ENCODE measurements at regions not wholly inside any gene's neighbourhood (a gene's known extent, or its start where the extent isn't known, plus 50 kb on each side); places are given as distances from the start of the nearest gene placed in this dataset.

GRCh38 chr14:101665478-101666078 is 95.9 kb upstream of the PPP2R5C start:
- Histone ChIP-seq H3K23ac (ENCODE audit: insufficient read length) (no peak overlapping the region), H3K4me1 (replicated peaks in 1 of 4; ENCODE audit: control insufficient read depth in 3 of 4, insufficient read depth in 4 of 4, low read length in 3 of 4) (no peaks in the 10 kb centered on the region), H2BK20ac (ENCODE audit: low read length) (no peak overlapping the region), H2BK15ac (ENCODE audit: low read length) (no peak overlapping the region), H3K4me3 (ENCODE audit: extremely low read depth in 1 of 4, insufficient read depth in 2 of 4, low read depth in 3 of 4, low read length in 4 of 4) (no peak overlapping the region), H4K91ac (replicated peaks; ENCODE audit: insufficient read length, low read length) (no peak overlapping the region), H3K4me2 (ENCODE audit: insufficient read depth in 1 of 2, low read depth in 2 of 2, low read length in 2 of 2) (no peak overlapping the region), H3K23me2 (ENCODE audit: low read depth, low read length) (no peaks in the 10 kb centered on the region), H2AK5ac (ENCODE audit: low read depth, low read length) (no peak overlapping the region), H3K18ac (ENCODE audit: extremely low read depth, low read length) (no peak overlapping the region), H3K14ac (ENCODE audit: insufficient read length) (no peak overlapping the region), H3K79me1 (ENCODE audit: low read depth, low read length) (no peaks in the 10 kb centered on the region), H2AFZ (ENCODE audit: low read length) (no peak overlapping the region), H3K79me2 (ENCODE audit: control insufficient read depth in 1 of 2, insufficient read depth in 2 of 2, low read length in 2 of 2) (no peaks in the 10 kb centered on the region), H3K36me3 (ENCODE audit: control insufficient read depth in 2 of 4, insufficient read depth in 4 of 4, low read length in 3 of 4) (no peaks in the 10 kb centered on the region), H3K56ac (replicated peaks; ENCODE audit: insufficient read length, low read depth, low read length) (no peak overlapping the region), H3K4ac (replicated peaks; ENCODE audit: insufficient read length, low read depth, low read length) (no peak overlapping the region), H2BK5ac (ENCODE audit: low read depth, low read length) (no peak overlapping the region), H3K27ac (ENCODE audit: low read depth, low read length) (no peak overlapping the region), H2BK12ac (ENCODE audit: low read depth, low read length) (no peak overlapping the region), H3K9ac (replicated peaks in 1 of 4; ENCODE audit: extremely low read depth in 1 of 4, low read depth in 3 of 4, low read length in 3 of 4) (no peak overlapping the region), H3K9me3 (ENCODE audit: insufficient read depth in 2 of 2, low read depth in 1 of 2, low read length in 1 of 2) (0 out of 4 replicates have a peak, but pooled peaks cover 0 to 5% of the 10 kb centered on the region in 2 experiments), H4K20me1 (replicated peaks in 1 of 2; ENCODE audit: control insufficient read depth in 1 of 2, insufficient read depth in 2 of 2, low read length in 2 of 2) (no peaks in the 10 kb centered on the region), H4K5ac (ENCODE audit: insufficient read length, low read depth, low read length) (no peak overlapping the region), H3K27me3 (replicated peaks in 1 of 4; ENCODE audit: control insufficient read depth in 3 of 4, extremely low read depth in 1 of 4, insufficient read depth in 3 of 4, low read length in 3 of 4) (no peaks in the 10 kb centered on the region), H4K8ac (ENCODE audit: extremely low read depth, insufficient read depth, low read length) (no peak overlapping the region), H2BK120ac (replicated peaks; ENCODE audit: low read depth, low read length) (no peak overlapping the region)
- POLR2A ChIA-PET (ENCODE audit: partially characterized antibody): no interaction called here
- DNase-seq (ENCODE audit: low read depth in 1 of 2, low spot score in 2 of 2): peak in 1 of 2 experiments; percentile 69
- TF ChIP-seq RBBP5 (IDR thresholded peaks at IDR 0.05; ENCODE audit: borderline replicate concordance, low read depth, low read length) (no peak), CTCF (IDR thresholded peaks at IDR 0.05; ENCODE audit: control extremely low read depth in 1 of 3, insufficient read depth in 1 of 3, low read depth in 1 of 3, low read length in 3 of 3) (peak; percentile 44 to 77 (median 74)), RAD21 (IDR thresholded peaks at IDR 0.05 in 1 of 2, conservative IDR thresholded peaks at IDR 0.05 in 1 of 2; ENCODE audit: low read depth in 2 of 2, low read length in 2 of 2) (peak; percentile 88 to 93)
- CTCF ChIA-PET (ENCODE audit: partially characterized antibody): interaction anchor here (0.6 to 2.0 kb wide), 10 partner anchors 10 to 333 kb away, joined by 3 to 6 read pairs (median 3); no protein-coding TSS in a partner anchor
- WGBS, 2 experiments (ENCODE audit: extremely low coverage in 1 of 2, insufficient coverage in 1 of 2, insufficient read length in 1 of 2, insufficient replicate concordance in 2 of 2, low coverage in 1 of 2, low lambda C conversion rate in 2 of 2, missing lambda C conversion rate in 1 of 2): 27% methylated on average over 3 of the region's 3 CpGs; no CpG with 5 or more reads in 1 of the 2 experiments
- FAIRE-seq: peak; percentile 78
